Endothelial cell of umbilical vein (primary cell): ENCODE measurements at regions not wholly inside any gene's neighbourhood (a gene's known extent, or its start where the extent isn't known, plus 50 kb on each side); places are given as distances from the start of the nearest gene placed in this dataset.

Experiments used
- BruUV-seq: library from RNA; stranded (reverse); fragments of 400-500 nt; replicated peaks from 2 replicates; lab custom pipeline; 2021; lab: Mats Ljungman, UMichigan
- CTCF ChIA-PET: fragments of 300-600, 350-600 bp; sonication (Branson Sonifier 250); formaldehyde crosslinking; loops from one replicate; lab custom pipeline; 2021; ENCODE audit warnings: antibody characterized with exemption, inconsistent platforms; lab: Charles Lee
- POLR2A ChIA-PET: fragments of 300-600, 350-600 bp; sonication (Branson Sonifier 250); formaldehyde crosslinking; loops from one replicate; lab custom pipeline; 2021; ENCODE audit warnings: antibody characterized with exemption, inconsistent platforms; lab: Charles Lee
- DNase-seq: peaks from one replicate; pipeline ENCODE4 v3.0.0-alpha.2; 2011; ENCODE audit warnings: low read depth, low spot score
- FAIRE-seq: peaks from 2 replicates; lab custom pipeline; 2011; peaks lifted over from hg19 to GRCh38; lab: Jason Lieb, UNC
- H2AFZ ChIP-seq: 2 replicates; pipeline ENCODE4 v1.6.0; 2012; ENCODE audit warnings: low read depth, low read length, control low read depth, inconsistent platforms
- H3K27ac ChIP-seq: 2 replicates; pipeline ENCODE4 v1.5.1; 2011; ENCODE audit warnings: low read depth, mild to moderate bottlenecking, control low read depth, low read length, moderate library complexity; ENCODE audit not compliant: insufficient read depth
- H3K27me3 ChIP-seq, 2 experiments: 2 replicates each; pipeline versions ENCODE4 v1.6.0 to v1.6.1; 2011; ENCODE audit warnings: low read length in 2 of 2, mixed read lengths in 1 of 2; ENCODE audit not compliant: control insufficient read depth in 2 of 2, insufficient read depth in 2 of 2
- H3K36me3 ChIP-seq, 2 experiments: 2 replicates in 1 of 2; 3 replicates in 1 of 2; pipeline ENCODE4 v1.5.1; 2011; ENCODE audit warnings: low read length in 2 of 2, mild to moderate bottlenecking in 1 of 2, moderate library complexity in 1 of 2; ENCODE audit not compliant: control insufficient read depth in 2 of 2, insufficient read depth in 2 of 2; ENCODE audit errors: extremely low read depth in 1 of 2
- H3K4me1 ChIP-seq: 3 replicates; pipeline ENCODE4 v1.5.1; 2011; ENCODE audit warnings: mild to moderate bottlenecking, low read length; ENCODE audit not compliant: control insufficient read depth, insufficient read depth; ENCODE audit errors: extremely low read depth
- H3K4me2 ChIP-seq: 2 replicates; pipeline ENCODE4 v1.6.1; 2011; ENCODE audit warnings: low read length, control low read depth, mixed read lengths; ENCODE audit not compliant: insufficient read depth
- H3K4me3 ChIP-seq, 3 experiments: fragments of 200-600 bp in 1 of 3; sonication (generic), shearing (Covaris generic) in 1 of 3; replicated peaks in 1 of 3; 2 replicates each; pipeline ENCODE4 v1.5.1; 2011 to 2016; ENCODE audit warnings: control low read depth in 3 of 3, low read length in 3 of 3, mild to moderate bottlenecking in 2 of 3, inconsistent platforms in 1 of 3, low read depth in 1 of 3, moderate library complexity in 1 of 3; ENCODE audit not compliant: insufficient read depth in 1 of 3
- H3K79me2 ChIP-seq: 2 replicates; pipeline ENCODE4 v1.6.0; 2012; ENCODE audit warnings: low read length, inconsistent platforms; ENCODE audit not compliant: control insufficient read depth, insufficient read depth
- H3K9ac ChIP-seq: replicated peaks from 2 replicates; pipeline ENCODE3; 2011; ENCODE audit warnings: low read length, control low read depth; ENCODE audit not compliant: insufficient read depth; ENCODE audit errors: extremely low read depth
- H3K9me1 ChIP-seq: replicated peaks from 3 replicates; pipeline ENCODE4 v1.6.0; 2011; ENCODE audit warnings: mild to moderate bottlenecking, low read length; ENCODE audit not compliant: control insufficient read depth, insufficient read depth; ENCODE audit errors: extremely low read depth
- H3K9me3 ChIP-seq: replicated peaks from 2 replicates; pipeline ENCODE4 v1.5.1; 2012; ENCODE audit warnings: low read length, inconsistent platforms; ENCODE audit not compliant: control insufficient read depth, insufficient read depth
- H4K20me1 ChIP-seq: replicated peaks from 2 replicates; pipeline ENCODE3; 2011; ENCODE audit warnings: mild to moderate bottlenecking, low read length; ENCODE audit not compliant: control insufficient read depth, insufficient read depth; ENCODE audit errors: extremely low read depth
- EZH2 ChIP-seq: IDR thresholded peaks from 2 replicates; pipeline ENCODE4 v1.6.1; 2012; ENCODE audit warnings: borderline replicate concordance, low read depth, mild to moderate bottlenecking, moderate library complexity, low read length, inconsistent platforms; ENCODE audit not compliant: severe bottlenecking
- FOS ChIP-seq: IDR thresholded peaks from 2 replicates; pipeline ENCODE4 v1.6.1; 2011; ENCODE audit warnings: mild to moderate bottlenecking, low read length, moderate library complexity, borderline replicate concordance; ENCODE audit not compliant: insufficient read depth
- GATA2 ChIP-seq: IDR thresholded peaks from 2 replicates; pipeline ENCODE4 v1.7.0; 2011; ENCODE audit warnings: low read depth, mild to moderate bottlenecking, moderate library complexity, mixed read lengths, low read length; ENCODE audit not compliant: insufficient read length, insufficient read depth
- JUN ChIP-seq: IDR thresholded peaks from 2 replicates; pipeline ENCODE4 v1.6.1; 2011; ENCODE audit warnings: borderline replicate concordance, low read depth; ENCODE audit not compliant: insufficient read length, insufficient read depth
- POLR2A ChIP-seq: IDR thresholded peaks from 2 replicates; pipeline ENCODE4 v1.6.1; 2012; ENCODE audit warnings: low read depth, mild to moderate bottlenecking, control low read depth, low read length
- POLR2AphosphoS5 ChIP-seq: IDR thresholded peaks from 2 replicates; pipeline ENCODE4 v1.6.1; 2012; ENCODE audit warnings: low read depth, mild to moderate bottlenecking, control low read depth, low read length, moderate library complexity; ENCODE audit not compliant: insufficient read depth
- dilution Hi-C: fragments of 300-500 bp; cut with MboI; formaldehyde crosslinking; loops from one replicate; pipeline ENCODE4 v1.15.0; 2019; ENCODE audit warnings: low sequenced_read_pairs; ENCODE audit not compliant: extremely low pct_ligation_motif_present
- intact Hi-C: fragments of 100-400 bp; cut with micrococcal nuclease; formaldehyde crosslinking; loops from one replicate; pipeline ENCODE4 v1.10.0; 2022
- TF ChIP-seq, protein P1 (sequence below): IDR thresholded peaks from 2 replicates; pipeline ENCODE4 v1.6.1; 2011; ENCODE audit not compliant: insufficient read depth, insufficient read length
- TF ChIP-seq, protein P2 (sequence below), 2 donors: IDR thresholded peaks; 1 replicate in 1 of 2; 2 replicates in 1 of 2; pipeline ENCODE4 v1.5.1; 2011; ENCODE audit warnings: low read length in 2 of 2, mild to moderate bottlenecking in 2 of 2, moderate library complexity in 2 of 2, control low read depth in 1 of 2, inconsistent platforms in 1 of 2, low read depth in 1 of 2; ENCODE audit not compliant: insufficient read depth in 1 of 2; ENCODE audit errors: extremely low read depth in 1 of 2

DNA sequence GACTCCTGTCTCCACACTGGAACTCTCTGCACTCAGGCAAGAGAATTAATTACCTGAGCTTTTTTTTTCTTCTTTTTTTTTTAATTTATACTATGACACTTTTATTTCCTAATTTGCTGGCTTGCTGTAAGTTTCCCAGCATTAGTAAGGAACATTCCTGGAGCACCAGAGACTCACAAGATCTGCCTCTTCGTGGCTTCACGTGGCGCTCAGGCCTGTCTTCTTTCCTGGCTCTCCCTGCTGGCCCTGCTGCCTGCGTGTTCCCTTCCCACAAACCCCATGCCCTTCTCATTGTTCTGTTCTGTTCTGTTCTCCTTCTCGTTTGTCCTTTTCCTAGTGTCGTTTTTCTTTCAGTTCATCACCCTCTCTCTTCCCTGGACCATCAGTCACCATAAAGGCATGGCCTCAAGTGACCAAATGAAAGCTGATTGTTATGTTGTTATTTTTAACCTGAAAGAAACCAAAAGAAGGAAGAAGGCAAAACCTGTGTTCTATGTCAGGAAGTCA lies 591.6 kb upstream of the PFKP start:
- CTCF ChIA-PET = no interaction called here

DNA sequence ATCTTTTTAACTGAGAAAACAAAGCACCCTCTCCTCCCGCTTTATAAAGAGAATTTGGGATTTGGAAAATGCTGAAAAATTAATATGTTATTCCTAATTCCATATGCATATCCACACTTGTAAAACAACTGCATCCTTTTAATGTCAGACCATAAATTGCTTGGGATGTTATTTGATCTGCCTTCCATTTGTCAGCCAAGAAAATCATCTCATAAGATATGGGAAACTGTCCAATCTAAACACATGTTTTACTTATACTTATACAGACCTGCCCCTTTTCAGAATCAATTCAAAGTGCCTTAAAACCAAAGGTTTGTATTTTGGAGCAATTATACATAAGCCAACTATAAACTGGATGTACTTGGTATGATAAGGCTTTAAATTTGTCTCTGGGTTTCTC lies 595.5 kb upstream of the PFKP start:
- POLR2A ChIA-PET = no interaction called here
- dilution Hi-C loops = no loop called here
- intact Hi-C loops = no loop called here
- no peaks in the 10 kb centered on the region for H3K79me2 ChIP-seq
- DNase-seq (no peak), FAIRE-seq (no peak)
- H3K27me3 ChIP-seq = no peaks in the 10 kb centered on the region
- no peak overlapping the region for H3K4me3 ChIP-seq
- no peaks in the 10 kb centered on the region for H3K36me3 ChIP-seq
- H2AFZ ChIP-seq = no peak overlapping the region
- H3K9me1 ChIP-seq = no peaks in the 10 kb centered on the region
- H3K27ac ChIP-seq = no peak overlapping the region
- CTCF ChIA-PET = no interaction called here
- no peak overlapping the region for H3K9ac ChIP-seq
- BruUV-seq = no TSS peak
- no peaks in the 10 kb centered on the region for H3K4me1 ChIP-seq
- H3K4me2 ChIP-seq = no peak overlapping the region
- H3K9me3 ChIP-seq = peaks cover 8% of the 10 kb centered on the region
- no peaks in the 10 kb centered on the region for H4K20me1 ChIP-seq
- TF ChIP-seq EZH2 = no peak
- TF ChIP-seq, protein P1, sequence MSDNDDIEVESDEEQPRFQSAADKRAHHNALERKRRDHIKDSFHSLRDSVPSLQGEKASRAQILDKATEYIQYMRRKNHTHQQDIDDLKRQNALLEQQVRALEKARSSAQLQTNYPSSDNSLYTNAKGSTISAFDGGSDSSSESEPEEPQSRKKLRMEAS = no peak
- no peak for TF ChIP-seq JUN
- TF ChIP-seq, protein P2, sequence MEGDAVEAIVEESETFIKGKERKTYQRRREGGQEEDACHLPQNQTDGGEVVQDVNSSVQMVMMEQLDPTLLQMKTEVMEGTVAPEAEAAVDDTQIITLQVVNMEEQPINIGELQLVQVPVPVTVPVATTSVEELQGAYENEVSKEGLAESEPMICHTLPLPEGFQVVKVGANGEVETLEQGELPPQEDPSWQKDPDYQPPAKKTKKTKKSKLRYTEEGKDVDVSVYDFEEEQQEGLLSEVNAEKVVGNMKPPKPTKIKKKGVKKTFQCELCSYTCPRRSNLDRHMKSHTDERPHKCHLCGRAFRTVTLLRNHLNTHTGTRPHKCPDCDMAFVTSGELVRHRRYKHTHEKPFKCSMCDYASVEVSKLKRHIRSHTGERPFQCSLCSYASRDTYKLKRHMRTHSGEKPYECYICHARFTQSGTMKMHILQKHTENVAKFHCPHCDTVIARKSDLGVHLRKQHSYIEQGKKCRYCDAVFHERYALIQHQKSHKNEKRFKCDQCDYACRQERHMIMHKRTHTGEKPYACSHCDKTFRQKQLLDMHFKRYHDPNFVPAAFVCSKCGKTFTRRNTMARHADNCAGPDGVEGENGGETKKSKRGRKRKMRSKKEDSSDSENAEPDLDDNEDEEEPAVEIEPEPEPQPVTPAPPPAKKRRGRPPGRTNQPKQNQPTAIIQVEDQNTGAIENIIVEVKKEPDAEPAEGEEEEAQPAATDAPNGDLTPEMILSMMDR (IDR thresholded peaks at IDR 0.05; ENCODE audit: extremely low read depth in 1 of 2, insufficient read depth in 1 of 2, low read depth in 1 of 2, low read length in 2 of 2) = no peak
- no peak for TF ChIP-seq FOS
- TF ChIP-seq POLR2AphosphoS5 = no peak

More for the DNA sequence above, 591.6 kb upstream of the PFKP start:
- dilution Hi-C loops (no loop called here), intact Hi-C loops (no loop called here)
- POLR2A ChIA-PET = no interaction called here
- H3K9me1 ChIP-seq = no peaks in the 10 kb centered on the region
- no peak overlapping the region for H3K4me3 ChIP-seq
- no peak overlapping the region for H2AFZ ChIP-seq
- no peak overlapping the region for H3K27ac ChIP-seq
- no peaks in the 10 kb centered on the region for H3K4me1 ChIP-seq
- TF ChIP-seq POLR2A = no peak
- no peak for TF ChIP-seq EZH2
- TF ChIP-seq GATA2 = no peak
- no peaks in the 10 kb centered on the region for H3K27me3 ChIP-seq
- DNase-seq (no peak), FAIRE-seq (no peak)
- H3K9me3 ChIP-seq = peaks cover 3% of the 10 kb centered on the region
- H4K20me1 ChIP-seq = no peaks in the 10 kb centered on the region
- BruUV-seq = no TSS peak
- H3K79me2 ChIP-seq = no peaks in the 10 kb centered on the region
- no peak overlapping the region for H3K9ac ChIP-seq
- no peaks in the 10 kb centered on the region for H3K36me3 ChIP-seq
- H3K4me2 ChIP-seq = no peak overlapping the region
